GM23338 (cell line): ENCODE measurements at regions not wholly inside any gene's neighbourhood (a gene's known extent, or its start where the extent isn't known, plus 50 kb on each side); places are given as distances from the start of the nearest gene placed in this dataset.

Experiments
- ATAC-seq: fragments of 200-7000 bp; cut with Tn5 transposase; 3 replicates; pipeline ENCODE4 v1.9.1; 2020
- DNase-seq: peaks from one replicate; pipeline ENCODE4 v3.0.0-alpha.2; 2015; ENCODE audit warnings: low spot score
- H2AFZ ChIP-seq: fragments of 200-600 bp; sonication (generic); 2 replicates; pipeline ENCODE4 v1.8.0; 2016; ENCODE audit warnings: antibody characterized with exemption, mild to moderate bottlenecking, moderate library complexity
- H3F3A ChIP-seq: fragments of 200-600 bp; sonication (generic); replicated peaks from 2 replicates; pipeline ENCODE4 v1.8.0; 2017; ENCODE audit warnings: antibody characterized with exemption, mixed run types, low read depth
- H3K27ac ChIP-seq: fragments of 200-600 bp; sonication (generic); 2 replicates; pipeline ENCODE4 v1.6.1; 2016; ENCODE audit warnings: low read depth
- H3K27me3 ChIP-seq: fragments of 200-600 bp; sonication (generic); 2 replicates; pipeline ENCODE4 v1.8.0; 2016; ENCODE audit warnings: mild to moderate bottlenecking, mixed run types, moderate library complexity; ENCODE audit not compliant: insufficient read depth
- H3K36me3 ChIP-seq: fragments of 200-600 bp; sonication (generic); 2 replicates; pipeline ENCODE4 v1.8.0; 2016; ENCODE audit warnings: mild to moderate bottlenecking; ENCODE audit not compliant: insufficient read depth
- H3K4me1 ChIP-seq: fragments of 200-600 bp; sonication (generic); 2 replicates; pipeline ENCODE4 v1.8.0; 2016; ENCODE audit warnings: mild to moderate bottlenecking, moderate library complexity; ENCODE audit not compliant: insufficient read depth
- H3K4me2 ChIP-seq: fragments of 200-600 bp; sonication (generic); 2 replicates; pipeline ENCODE4 v1.7.1; 2017; ENCODE audit warnings: mixed run types
- H3K4me3 ChIP-seq: fragments of 200-600 bp; sonication (generic); 2 replicates; pipeline ENCODE4 v1.6.1; 2016; ENCODE audit warnings: mixed run types
- H3K79me2 ChIP-seq: fragments of 200-600 bp; sonication (generic); replicated peaks from 2 replicates; pipeline ENCODE4 v1.8.0; 2017; ENCODE audit warnings: mild to moderate bottlenecking; ENCODE audit not compliant: insufficient read depth
- H3K9me2 ChIP-seq: fragments of 200-600 bp; sonication (generic); 2 replicates; pipeline ENCODE4 v1.8.0; 2017; ENCODE audit not compliant: insufficient read depth
- H4K20me1 ChIP-seq: fragments of 200-600 bp; sonication (generic); replicated peaks from 2 replicates; pipeline ENCODE4 v1.8.0; 2017; ENCODE audit warnings: mild to moderate bottlenecking; ENCODE audit not compliant: insufficient read depth
- H3K27ac Mint-ChIP-seq: 2 replicates; pipeline ENCODE4 v1.8.0; 2020; ENCODE audit warnings: inconsistent platforms, mild to moderate bottlenecking, moderate library complexity, mixed read lengths
- H3K27me3 Mint-ChIP-seq: 3 replicates; pipeline ENCODE4 v1.8.0; 2022; ENCODE audit warnings: low read depth, mild to moderate bottlenecking, moderate library complexity, mixed read lengths, inconsistent platforms; ENCODE audit not compliant: insufficient read depth, poor library complexity
- H3K36me3 Mint-ChIP-seq: 3 replicates; pipeline ENCODE4 v1.8.0; 2021; ENCODE audit warnings: low read depth, mild to moderate bottlenecking, inconsistent platforms, moderate library complexity, mixed read lengths
- H3K4me1 Mint-ChIP-seq: 3 replicates; pipeline ENCODE4 v1.8.0; 2020; ENCODE audit warnings: mild to moderate bottlenecking, inconsistent platforms, mixed read lengths
- H3K4me3 Mint-ChIP-seq: 3 replicates; pipeline ENCODE4 v1.8.0; 2021; ENCODE audit warnings: moderate library complexity, mild to moderate bottlenecking, inconsistent platforms, mixed read lengths
- H3K9me3 Mint-ChIP-seq: 3 replicates; pipeline ENCODE4 v1.8.0; 2020; ENCODE audit warnings: moderate library complexity, mild to moderate bottlenecking, inconsistent platforms, mixed read lengths
- CREB1 ChIP-seq: fragments of 250-450 bp; sonication (Bioruptor Pico); IDR thresholded peaks from 2 replicates; pipeline ENCODE4 v1.5.0; 2020; ENCODE audit warnings: low read depth, mild to moderate bottlenecking, moderate library complexity
- EZH2 ChIP-seq: fragments of 200-600 bp; sonication (generic); IDR thresholded peaks from one replicate; pipeline ENCODE4 v1.8.0; 2017; ENCODE audit warnings: antibody characterized with exemption, mild to moderate bottlenecking, low read depth; ENCODE audit not compliant: unreplicated experiment
- EZH2phosphoT487 ChIP-seq: fragments of 200-600 bp; sonication (generic); IDR thresholded peaks from one replicate; pipeline ENCODE4 v1.8.1; 2018; ENCODE audit warnings: antibody characterized with exemption; ENCODE audit not compliant: unreplicated experiment
- JUNB ChIP-seq: IDR thresholded peaks from one replicate; pipeline ENCODE4 v1.6.1; 2016; ENCODE audit warnings: antibody characterized with exemption; ENCODE audit not compliant: unreplicated experiment
- NANOG ChIP-seq: IDR thresholded peaks from 2 replicates; pipeline ENCODE4 v1.6.1; 2016; ENCODE audit warnings: antibody characterized with exemption, borderline replicate concordance
- ZNF114 ChIP-seq: fragments of 250-450 bp; sonication (Bioruptor Pico); IDR thresholded peaks from 2 replicates; pipeline ENCODE4 v1.5.0; 2020; ENCODE audit warnings: mild to moderate bottlenecking, moderate library complexity
- TF ChIP-seq, protein P1 (sequence below): fragments of 250-450 bp; sonication (Bioruptor Pico); IDR thresholded peaks from 2 replicates; pipeline ENCODE4 v1.5.0; 2020; ENCODE audit warnings: mild to moderate bottlenecking, moderate library complexity
- TF ChIP-seq, protein P2 (sequence below): IDR thresholded peaks from 2 replicates; pipeline ENCODE4 v1.6.1; 2016; ENCODE audit warnings: antibody characterized with exemption
- TF ChIP-seq, protein P3 (sequence below), 2 experiments: fragments of 200-600 bp in 1 of 2; sonication (generic) in 1 of 2; conservative IDR thresholded peaks; 2 replicates each; pipeline versions ENCODE4 v1.5.1 to v1.6.1; 2016 to 2017; ENCODE audit warnings: antibody characterized with exemption in 2 of 2, low read depth in 2 of 2, mild to moderate bottlenecking in 2 of 2, moderate library complexity in 1 of 2
- TF ChIP-seq, protein P4 (sequence below): IDR thresholded peaks from one replicate; pipeline ENCODE4 v1.6.1; 2018; ENCODE audit warnings: antibody characterized with exemption; ENCODE audit not compliant: unreplicated experiment

DNA sequence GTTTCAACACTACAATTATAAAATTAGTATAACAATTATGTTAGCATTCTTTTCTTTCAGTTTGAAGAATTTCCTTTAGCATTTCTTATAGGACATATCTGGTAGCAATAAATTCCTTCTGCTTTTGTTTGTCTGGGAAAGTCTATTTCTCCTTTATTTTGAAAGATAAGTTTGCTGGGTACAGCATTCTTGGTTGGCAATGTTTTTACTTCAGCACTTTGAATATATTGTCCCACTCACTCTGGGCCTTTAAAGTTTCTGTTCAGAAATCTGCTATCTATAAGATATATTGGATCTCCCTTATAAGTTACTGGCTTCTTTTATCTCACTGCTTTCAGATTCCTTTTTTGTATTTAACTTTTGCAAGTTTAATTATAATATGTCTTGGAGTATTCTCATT is 222.1 kb downstream of the PARM1 start:
- Histone ChIP-seq H3K79me2 (no peaks in the 10 kb centered on the region), H3K4me2 (no peak overlapping the region), H3K36me3 (no peaks in the 10 kb centered on the region), H3K4me3 (no peak overlapping the region), H2AFZ (no peak overlapping the region), H3F3A (no peaks in the 10 kb centered on the region), H3K27ac (no peak overlapping the region), H3K4me1 (no peaks in the 10 kb centered on the region), H3K9me2 (0 out of 2 replicates have a peak, but pooled peaks cover 4% of the 10 kb centered on the region), H4K20me1 (no peaks in the 10 kb centered on the region), H3K27me3 (no peaks in the 10 kb centered on the region)
- TF ChIP-seq NANOG: no peak
- H3K36me3 Mint-ChIP-seq: peaks cover 13% of the 10 kb centered on the region; the same call in 1 of the 3 replicates
- peaks cover 16% of the 10 kb centered on the region for H3K9me3 Mint-ChIP-seq
- DNase-seq (no peak), ATAC-seq (no peak)
- no peaks in the 10 kb centered on the region for H3K4me1 Mint-ChIP-seq
- H3K27ac Mint-ChIP-seq: no peak overlapping the region
- H3K4me3 Mint-ChIP-seq: no peak overlapping the region
- no peaks in the 10 kb centered on the region for H3K27me3 Mint-ChIP-seq

DNA sequence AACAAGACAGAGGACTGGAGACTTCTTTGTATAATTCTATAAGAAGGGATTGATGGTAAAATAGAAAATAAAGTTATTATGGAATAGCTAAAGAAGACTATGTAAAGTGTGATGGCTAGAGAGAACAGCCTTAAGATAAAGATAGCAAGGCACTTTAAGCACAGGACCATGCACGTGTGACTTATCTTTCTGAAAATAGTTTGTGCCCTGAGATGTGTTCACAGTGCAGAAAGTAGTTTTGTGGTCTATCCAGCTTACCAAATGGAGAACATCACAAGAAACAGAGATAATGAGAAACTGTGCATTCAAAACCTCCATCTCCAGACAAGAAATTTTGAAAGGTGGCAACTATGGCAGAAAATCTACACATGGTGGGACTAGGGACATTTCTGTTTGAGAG is 213.3 kb downstream of the PARM1 start:
- no peak overlapping the region for H3K4me3 ChIP-seq
- no peaks in the 10 kb centered on the region for H3F3A ChIP-seq
- ATAC-seq (no peak), DNase-seq (no peak)
- no peaks in the 10 kb centered on the region for H3K36me3 ChIP-seq
- no peak overlapping the region for H3K4me2 ChIP-seq
- no peaks in the 10 kb centered on the region for H3K79me2 ChIP-seq
- Mint-ChIP-seq H3K36me3 (no peaks in the 10 kb centered on the region), H3K27ac (no peak overlapping the region), H3K27me3 (no peaks in the 10 kb centered on the region), H3K4me3 (no peak overlapping the region), H3K4me1 (peaks cover 12% of the 10 kb centered on the region), H3K9me3 (no peaks in the 10 kb centered on the region)
- H3K27me3 ChIP-seq: no peaks in the 10 kb centered on the region
- H3K27ac ChIP-seq: no peak overlapping the region
- H3K4me1 ChIP-seq: peaks cover 12% of the 10 kb centered on the region
- H4K20me1 ChIP-seq: no peaks in the 10 kb centered on the region
- H2AFZ ChIP-seq: no peak overlapping the region
- H3K9me2 ChIP-seq: peaks cover 13% of the 10 kb centered on the region; the same call in 1 of the 2 replicates
- TF ChIP-seq, protein P1, sequence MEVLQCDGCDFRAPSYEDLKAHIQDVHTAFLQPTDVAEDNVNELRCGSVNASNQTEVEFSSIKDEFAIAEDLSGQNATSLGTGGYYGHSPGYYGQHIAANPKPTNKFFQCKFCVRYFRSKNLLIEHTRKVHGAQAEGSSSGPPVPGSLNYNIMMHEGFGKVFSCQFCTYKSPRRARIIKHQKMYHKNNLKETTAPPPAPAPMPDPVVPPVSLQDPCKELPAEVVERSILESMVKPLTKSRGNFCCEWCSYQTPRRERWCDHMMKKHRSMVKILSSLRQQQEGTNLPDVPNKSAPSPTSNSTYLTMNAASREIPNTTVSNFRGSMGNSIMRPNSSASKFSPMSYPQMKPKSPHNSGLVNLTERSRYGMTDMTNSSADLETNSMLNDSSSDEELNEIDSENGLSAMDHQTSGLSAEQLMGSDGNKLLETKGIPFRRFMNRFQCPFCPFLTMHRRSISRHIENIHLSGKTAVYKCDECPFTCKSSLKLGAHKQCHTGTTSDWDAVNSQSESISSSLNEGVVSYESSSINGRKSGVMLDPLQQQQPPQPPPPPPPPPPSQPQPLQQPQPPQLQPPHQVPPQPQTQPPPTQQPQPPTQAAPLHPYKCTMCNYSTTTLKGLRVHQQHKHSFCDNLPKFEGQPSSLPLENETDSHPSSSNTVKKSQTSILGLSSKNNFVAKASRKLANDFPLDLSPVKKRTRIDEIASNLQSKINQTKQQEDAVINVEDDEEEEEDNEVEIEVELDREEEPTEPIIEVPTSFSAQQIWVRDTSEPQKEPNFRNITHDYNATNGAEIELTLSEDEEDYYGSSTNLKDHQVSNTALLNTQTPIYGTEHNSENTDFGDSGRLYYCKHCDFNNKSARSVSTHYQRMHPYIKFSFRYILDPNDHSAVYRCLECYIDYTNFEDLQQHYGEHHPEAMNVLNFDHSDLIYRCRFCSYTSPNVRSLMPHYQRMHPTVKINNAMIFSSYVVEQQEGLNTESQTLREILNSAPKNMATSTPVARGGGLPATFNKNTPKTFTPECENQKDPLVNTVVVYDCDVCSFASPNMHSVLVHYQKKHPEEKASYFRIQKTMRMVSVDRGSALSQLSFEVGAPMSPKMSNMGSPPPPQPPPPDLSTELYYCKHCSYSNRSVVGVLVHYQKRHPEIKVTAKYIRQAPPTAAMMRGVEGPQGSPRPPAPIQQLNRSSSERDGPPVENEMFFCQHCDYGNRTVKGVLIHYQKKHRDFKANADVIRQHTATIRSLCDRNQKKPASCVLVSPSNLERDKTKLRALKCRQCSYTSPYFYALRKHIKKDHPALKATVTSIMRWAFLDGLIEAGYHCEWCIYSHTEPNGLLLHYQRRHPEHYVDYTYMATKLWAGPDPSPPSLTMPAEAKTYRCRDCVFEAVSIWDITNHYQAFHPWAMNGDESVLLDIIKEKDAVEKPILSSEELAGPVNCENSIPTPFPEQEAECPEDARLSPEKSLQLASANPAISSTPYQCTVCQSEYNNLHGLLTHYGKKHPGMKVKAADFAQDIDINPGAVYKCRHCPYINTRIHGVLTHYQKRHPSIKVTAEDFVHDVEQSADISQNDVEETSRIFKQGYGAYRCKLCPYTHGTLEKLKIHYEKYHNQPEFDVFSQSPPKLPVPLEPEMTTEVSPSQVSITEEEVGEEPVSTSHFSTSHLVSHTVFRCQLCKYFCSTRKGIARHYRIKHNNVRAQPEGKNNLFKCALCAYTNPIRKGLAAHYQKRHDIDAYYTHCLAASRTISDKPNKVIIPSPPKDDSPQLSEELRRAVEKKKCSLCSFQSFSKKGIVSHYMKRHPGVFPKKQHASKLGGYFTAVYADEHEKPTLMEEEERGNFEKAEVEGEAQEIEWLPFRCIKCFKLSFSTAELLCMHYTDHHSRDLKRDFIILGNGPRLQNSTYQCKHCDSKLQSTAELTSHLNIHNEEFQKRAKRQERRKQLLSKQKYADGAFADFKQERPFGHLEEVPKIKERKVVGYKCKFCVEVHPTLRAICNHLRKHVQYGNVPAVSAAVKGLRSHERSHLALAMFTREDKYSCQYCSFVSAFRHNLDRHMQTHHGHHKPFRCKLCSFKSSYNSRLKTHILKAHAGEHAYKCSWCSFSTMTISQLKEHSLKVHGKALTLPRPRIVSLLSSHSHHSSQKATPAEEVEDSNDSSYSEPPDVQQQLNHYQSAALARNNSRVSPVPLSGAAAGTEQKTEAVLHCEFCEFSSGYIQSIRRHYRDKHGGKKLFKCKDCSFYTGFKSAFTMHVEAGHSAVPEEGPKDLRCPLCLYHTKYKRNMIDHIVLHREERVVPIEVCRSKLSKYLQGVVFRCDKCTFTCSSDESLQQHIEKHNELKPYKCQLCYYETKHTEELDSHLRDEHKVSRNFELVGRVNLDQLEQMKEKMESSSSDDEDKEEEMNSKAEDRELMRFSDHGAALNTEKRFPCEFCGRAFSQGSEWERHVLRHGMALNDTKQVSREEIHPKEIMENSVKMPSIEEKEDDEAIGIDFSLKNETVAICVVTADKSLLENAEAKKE (CRISPR knock-in tag): no peak
- TF ChIP-seq NANOG (no peak), JUNB (no peak), EZH2phosphoT487 (no peak), EZH2 (no peak), CREB1 (CRISPR knock-in tag) (no peak), ZNF114 (no peak)
- TF ChIP-seq, protein P2, sequence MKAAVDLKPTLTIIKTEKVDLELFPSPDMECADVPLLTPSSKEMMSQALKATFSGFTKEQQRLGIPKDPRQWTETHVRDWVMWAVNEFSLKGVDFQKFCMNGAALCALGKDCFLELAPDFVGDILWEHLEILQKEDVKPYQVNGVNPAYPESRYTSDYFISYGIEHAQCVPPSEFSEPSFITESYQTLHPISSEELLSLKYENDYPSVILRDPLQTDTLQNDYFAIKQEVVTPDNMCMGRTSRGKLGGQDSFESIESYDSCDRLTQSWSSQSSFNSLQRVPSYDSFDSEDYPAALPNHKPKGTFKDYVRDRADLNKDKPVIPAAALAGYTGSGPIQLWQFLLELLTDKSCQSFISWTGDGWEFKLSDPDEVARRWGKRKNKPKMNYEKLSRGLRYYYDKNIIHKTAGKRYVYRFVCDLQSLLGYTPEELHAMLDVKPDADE: no peak
- TF ChIP-seq, protein P3, sequence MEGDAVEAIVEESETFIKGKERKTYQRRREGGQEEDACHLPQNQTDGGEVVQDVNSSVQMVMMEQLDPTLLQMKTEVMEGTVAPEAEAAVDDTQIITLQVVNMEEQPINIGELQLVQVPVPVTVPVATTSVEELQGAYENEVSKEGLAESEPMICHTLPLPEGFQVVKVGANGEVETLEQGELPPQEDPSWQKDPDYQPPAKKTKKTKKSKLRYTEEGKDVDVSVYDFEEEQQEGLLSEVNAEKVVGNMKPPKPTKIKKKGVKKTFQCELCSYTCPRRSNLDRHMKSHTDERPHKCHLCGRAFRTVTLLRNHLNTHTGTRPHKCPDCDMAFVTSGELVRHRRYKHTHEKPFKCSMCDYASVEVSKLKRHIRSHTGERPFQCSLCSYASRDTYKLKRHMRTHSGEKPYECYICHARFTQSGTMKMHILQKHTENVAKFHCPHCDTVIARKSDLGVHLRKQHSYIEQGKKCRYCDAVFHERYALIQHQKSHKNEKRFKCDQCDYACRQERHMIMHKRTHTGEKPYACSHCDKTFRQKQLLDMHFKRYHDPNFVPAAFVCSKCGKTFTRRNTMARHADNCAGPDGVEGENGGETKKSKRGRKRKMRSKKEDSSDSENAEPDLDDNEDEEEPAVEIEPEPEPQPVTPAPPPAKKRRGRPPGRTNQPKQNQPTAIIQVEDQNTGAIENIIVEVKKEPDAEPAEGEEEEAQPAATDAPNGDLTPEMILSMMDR (conservative IDR thresholded peaks at IDR 0.05; ENCODE audit: low read depth in 2 of 2): no peak
- TF ChIP-seq, protein P4, sequence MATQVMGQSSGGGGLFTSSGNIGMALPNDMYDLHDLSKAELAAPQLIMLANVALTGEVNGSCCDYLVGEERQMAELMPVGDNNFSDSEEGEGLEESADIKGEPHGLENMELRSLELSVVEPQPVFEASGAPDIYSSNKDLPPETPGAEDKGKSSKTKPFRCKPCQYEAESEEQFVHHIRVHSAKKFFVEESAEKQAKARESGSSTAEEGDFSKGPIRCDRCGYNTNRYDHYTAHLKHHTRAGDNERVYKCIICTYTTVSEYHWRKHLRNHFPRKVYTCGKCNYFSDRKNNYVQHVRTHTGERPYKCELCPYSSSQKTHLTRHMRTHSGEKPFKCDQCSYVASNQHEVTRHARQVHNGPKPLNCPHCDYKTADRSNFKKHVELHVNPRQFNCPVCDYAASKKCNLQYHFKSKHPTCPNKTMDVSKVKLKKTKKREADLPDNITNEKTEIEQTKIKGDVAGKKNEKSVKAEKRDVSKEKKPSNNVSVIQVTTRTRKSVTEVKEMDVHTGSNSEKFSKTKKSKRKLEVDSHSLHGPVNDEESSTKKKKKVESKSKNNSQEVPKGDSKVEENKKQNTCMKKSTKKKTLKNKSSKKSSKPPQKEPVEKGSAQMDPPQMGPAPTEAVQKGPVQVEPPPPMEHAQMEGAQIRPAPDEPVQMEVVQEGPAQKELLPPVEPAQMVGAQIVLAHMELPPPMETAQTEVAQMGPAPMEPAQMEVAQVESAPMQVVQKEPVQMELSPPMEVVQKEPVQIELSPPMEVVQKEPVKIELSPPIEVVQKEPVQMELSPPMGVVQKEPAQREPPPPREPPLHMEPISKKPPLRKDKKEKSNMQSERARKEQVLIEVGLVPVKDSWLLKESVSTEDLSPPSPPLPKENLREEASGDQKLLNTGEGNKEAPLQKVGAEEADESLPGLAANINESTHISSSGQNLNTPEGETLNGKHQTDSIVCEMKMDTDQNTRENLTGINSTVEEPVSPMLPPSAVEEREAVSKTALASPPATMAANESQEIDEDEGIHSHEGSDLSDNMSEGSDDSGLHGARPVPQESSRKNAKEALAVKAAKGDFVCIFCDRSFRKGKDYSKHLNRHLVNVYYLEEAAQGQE: no peak
